ENCODE measurements at regions not wholly inside any gene's neighbourhood (a gene's known extent, or its start where the extent isn't known, plus 50 kb on each side); places are given as distances from the start of the nearest gene placed in this dataset.

GRCh38 chr13:58889474-58889873 is 1257.9 kb downstream of the PCDH17 start:
- Histone ChIP-seq H3K4me3 (ENCODE audit: control extremely low read depth in 1 of 5, extremely low read depth in 1 of 5, insufficient read depth in 1 of 5, low read depth in 2 of 5, low read length in 4 of 5) (no peak overlapping the region), H3K9me3 (ENCODE audit: control extremely low read depth in 1 of 3, control insufficient read depth in 2 of 3, insufficient read depth in 1 of 3, low read length in 2 of 3) (no peaks in the 10 kb centered on the region), H3K27me3 (replicated peaks in 1 of 4; ENCODE audit: control extremely low read depth in 1 of 4, control insufficient read depth in 3 of 4, insufficient read depth in 4 of 4, low read length in 3 of 4) (no peaks in the 10 kb centered on the region), H3K4me1 (ENCODE audit: control insufficient read depth in 2 of 2, insufficient read depth in 2 of 2, low read length in 2 of 2) (no peaks in the 10 kb centered on the region), H3K36me3 (replicated peaks in 1 of 2; ENCODE audit: control extremely low read depth in 1 of 2, control insufficient read depth in 1 of 2, extremely low read depth in 1 of 2, insufficient read depth in 2 of 2, low read length in 1 of 2) (no peaks in the 10 kb centered on the region), H2AFZ (ENCODE audit: insufficient read depth, low read depth, low read length, poor library complexity, severe bottlenecking) (no peak overlapping the region), H3K79me2 (ENCODE audit: control insufficient read depth, insufficient read depth, low read length) (no peaks in the 10 kb centered on the region), H4K20me1 (ENCODE audit: control insufficient read depth, insufficient read depth, low read length, poor library complexity, severe bottlenecking) (no peaks in the 10 kb centered on the region), H3K27ac (ENCODE audit: low read length in 2 of 2) (no peak overlapping the region), H3K9ac (ENCODE audit: low read length) (no peak overlapping the region), H3K4me2 (replicated peaks; ENCODE audit: low read depth, low read length, poor library complexity, severe bottlenecking) (no peak overlapping the region)
- WGBS (ENCODE audit: insufficient coverage): no CpG with 5 or more reads among the region's 1 CpG
- TF ChIP-seq CTCF (IDR thresholded peaks at IDR 0.05) (no peak), EZH2 (IDR thresholded peaks at IDR 0.05; ENCODE audit: borderline replicate concordance, insufficient read depth, low read depth, low read length, poor library complexity, severe bottlenecking) (no peak)
- Mint-ChIP-seq H3K9me3 (ENCODE audit: insufficient read depth) (no peaks in the 10 kb centered on the region), H3K27ac (no peak overlapping the region), H3K27me3 (no peaks in the 10 kb centered on the region), H3K4me1 (no peaks in the 10 kb centered on the region), H3K4me3 (no peak overlapping the region)
- POLR2A ChIA-PET: no interaction called here
- CTCF ChIA-PET: no interaction called here
- no peak for ATAC-seq (ENCODE audit: low read depth)
- no peak for DNase-seq
- intact Hi-C loops (cut with micrococcal nuclease): no loop called here

DNA sequence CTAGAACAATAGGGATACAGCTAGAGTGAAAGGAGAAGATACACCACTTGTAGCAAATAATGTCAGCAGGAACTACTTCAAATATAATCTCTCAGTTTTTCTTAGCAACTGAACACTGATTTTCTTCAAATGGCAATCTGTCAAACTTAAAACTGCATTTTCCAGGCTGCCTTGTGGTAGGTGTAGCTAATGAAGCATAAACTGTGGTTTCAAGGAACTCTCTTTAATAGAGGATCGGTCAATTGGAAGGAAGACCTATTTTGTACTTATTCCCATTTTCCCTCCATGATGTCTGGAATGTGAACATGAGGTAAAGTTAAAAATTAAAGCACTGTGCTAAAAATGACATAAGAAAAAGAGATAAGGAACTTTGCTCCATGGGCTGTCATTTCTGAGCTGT is 1261.9 kb downstream of the PCDH17 start:
- Mint-ChIP-seq H3K9me3 (ENCODE audit: insufficient read depth) (no peaks in the 10 kb centered on the region), H3K27me3 (no peaks in the 10 kb centered on the region), H3K27ac (no peak overlapping the region), H3K4me1 (no peaks in the 10 kb centered on the region), H3K4me3 (no peak overlapping the region)
- no peaks in the 10 kb centered on the region for H3K9me3 ChIP-seq (ENCODE audit: control extremely low read depth in 1 of 3, control insufficient read depth in 2 of 3, insufficient read depth in 1 of 3, low read length in 2 of 3)
- H3K4me1 ChIP-seq (ENCODE audit: control insufficient read depth in 2 of 2, insufficient read depth in 2 of 2, low read length in 2 of 2): no peaks in the 10 kb centered on the region
- POLR2A ChIA-PET: no interaction called here
- no peak for ATAC-seq (ENCODE audit: low read depth)
- TF ChIP-seq CTCF (IDR thresholded peaks at IDR 0.05): no peak
- TF ChIP-seq EZH2 (IDR thresholded peaks at IDR 0.05; ENCODE audit: borderline replicate concordance, insufficient read depth, low read depth, low read length, poor library complexity, severe bottlenecking): no peak
- no peaks in the 10 kb centered on the region for H3K36me3 ChIP-seq (replicated peaks in 1 of 2; ENCODE audit: control extremely low read depth in 1 of 2, control insufficient read depth in 1 of 2, extremely low read depth in 1 of 2, insufficient read depth in 2 of 2, low read length in 1 of 2)
- intact Hi-C loops (cut with micrococcal nuclease): no loop called here
- CTCF ChIA-PET: interaction anchor here (1.1 kb wide), 1 partner anchor 10 kb away, joined by 3 read pairs; no protein-coding TSS in a partner anchor
- H4K20me1 ChIP-seq (ENCODE audit: control insufficient read depth, insufficient read depth, low read length, poor library complexity, severe bottlenecking): no peaks in the 10 kb centered on the region
- H3K27me3 ChIP-seq (replicated peaks in 1 of 4; ENCODE audit: control extremely low read depth in 1 of 4, control insufficient read depth in 3 of 4, insufficient read depth in 4 of 4, low read length in 3 of 4): no peaks in the 10 kb centered on the region
- H3K4me3 ChIP-seq (ENCODE audit: control extremely low read depth in 1 of 5, extremely low read depth in 1 of 5, insufficient read depth in 1 of 5, low read depth in 2 of 5, low read length in 4 of 5): no peak overlapping the region
- no peak overlapping the region for H3K27ac ChIP-seq (ENCODE audit: low read length in 2 of 2)
- H2AFZ ChIP-seq (ENCODE audit: insufficient read depth, low read depth, low read length, poor library complexity, severe bottlenecking): no peak overlapping the region
- no peak overlapping the region for H3K4me2 ChIP-seq (replicated peaks; ENCODE audit: low read depth, low read length, poor library complexity, severe bottlenecking)
- no peak overlapping the region for H3K9ac ChIP-seq (ENCODE audit: low read length)
- whole genome bisulfite sequencing (ENCODE audit: insufficient coverage): no CpG with 5 or more reads among the region's 1 CpG
- no peaks in the 10 kb centered on the region for H3K79me2 ChIP-seq (ENCODE audit: control insufficient read depth, insufficient read depth, low read length)
- DNase-seq: no peak
